NOMO-1 treated with DMSO at 0.1 percent for 48 hours (cell line): ENCODE measurements at regions not wholly inside any gene's neighbourhood (a gene's known extent, or its start where the extent isn't known, plus 50 kb on each side); places are given as distances from the start of the nearest gene placed in this dataset.
"Not testable (repeated sequence)": the region's sequence is repeated elsewhere in the genome, so short reads cannot be mapped to it uniquely, and the experiment has no call there.

Experiments used
- DNase-seq: peaks from one replicate; lab custom pipeline; 2025; ENCODE audit not compliant: unreplicated experiment; lab: John Stamatoyannopoulos, UW

- DNase-seq: no peak
Measured at GRCh38 chr4:19187691-19188090, 1064.0 kb upstream of the SLIT2 start.

GRCh38 chr4:19187096-19187495, 1064.6 kb upstream of the SLIT2 start:
- DNase-seq: no peak

- not testable (repeated sequence) for DNase-seq
Measured at GRCh38 chr4:19181631-19182030, 1070.1 kb upstream of the SLIT2 start.

GRCh38 chr4:19178835-19179234, 1072.9 kb upstream of the SLIT2 start:
- DNase-seq: no peak

GRCh38 chr4:19177616-19178015, 1074.1 kb upstream of the SLIT2 start:
- no peak for DNase-seq

- DNase-seq: no peak
Measured at GRCh38 chr4:19171832-19172231, 1079.9 kb upstream of the SLIT2 start.

GRCh38 chr4:19167311-19167710, 1084.4 kb upstream of the SLIT2 start:
- DNase-seq: no peak

- DNase-seq: peak; percentile 32
Measured at GRCh38 chr4:19164334-19164733, 1087.4 kb upstream of the SLIT2 start.

- no peak for DNase-seq
Measured at GRCh38 chr4:19159874-19160273, 1091.8 kb upstream of the SLIT2 start.

GRCh38 chr4:19158107-19158809, 1093.4 kb upstream of the SLIT2 start:
- DNase-seq: no peak

- no peak for DNase-seq
Measured at GRCh38 chr4:19156786-19157185, 1094.9 kb upstream of the SLIT2 start.

- no peak for DNase-seq
Measured at GRCh38 chr4:19155568-19155967, 1096.1 kb upstream of the SLIT2 start.

- DNase-seq: not testable (repeated sequence)
Measured at GRCh38 chr4:19154267-19154666, 1097.4 kb upstream of the SLIT2 start.

- DNase-seq: no peak
Measured at GRCh38 chr4:19152264-19152663, 1099.4 kb upstream of the SLIT2 start.

GRCh38 chr4:19151684-19152083, 1100.0 kb upstream of the SLIT2 start:
- no peak for DNase-seq

- no peak for DNase-seq
Measured at GRCh38 chr4:19146038-19146437, 1105.7 kb upstream of the SLIT2 start.

GRCh38 chr4:19135895-19136633, 1114.5 kb upstream of the LCORL start:
- DNase-seq: no peak

GRCh38 chr4:19134685-19135084, 1113.1 kb upstream of the LCORL start:
- DNase-seq: no peak

GRCh38 chr4:19133315-19133714, 1111.8 kb upstream of the LCORL start:
- no peak for DNase-seq

- DNase-seq: no peak
Measured at GRCh38 chr4:19130866-19131265, 1109.3 kb upstream of the LCORL start.

- no peak for DNase-seq
Measured at GRCh38 chr4:19128176-19128575, 1106.6 kb upstream of the LCORL start.

GRCh38 chr4:19126903-19127302, 1105.3 kb upstream of the LCORL start:
- DNase-seq: no peak

GRCh38 chr4:19123681-19124080, 1102.1 kb upstream of the LCORL start:
- DNase-seq: no peak
